K562 (cell line): ENCODE measurements at regions not wholly inside any gene's neighbourhood (a gene's known extent, or its start where the extent isn't known, plus 50 kb on each side); places are given as distances from the start of the nearest gene placed in this dataset.
"Not testable (repeated sequence)": the region's sequence is repeated elsewhere in the genome, so short reads cannot be mapped to it uniquely, and the experiment has no call there.

Experiments
- ARID1B ChIP-seq: fragments of 450-650 bp; IDR thresholded peaks from 2 replicates; pipeline ENCODE4 v1.6.1; 2016; ENCODE audit warnings: antibody characterized with exemption, mild to moderate bottlenecking, inconsistent platforms
- ATF7 ChIP-seq: fragments of 450-650 bp; IDR thresholded peaks from 2 replicates; pipeline ENCODE4 v1.7.1; 2014; ENCODE audit warnings: mild to moderate bottlenecking, moderate library complexity
- BHLHE40 ChIP-seq: IDR thresholded peaks from 2 replicates; pipeline ENCODE4 v1.6.1; 2011; ENCODE audit warnings: low read length, improper control_type of control experiment
- CBX3 ChIP-seq, 2 experiments: IDR thresholded peaks; 1 replicate in 1 of 2; 2 replicates in 1 of 2; pipeline ENCODE4 v1.6.1; 2012; ENCODE audit warnings: inconsistent platforms in 2 of 2, low read length in 2 of 2, borderline replicate concordance in 1 of 2, control low read depth in 1 of 2
- EHMT2 ChIP-seq: fragments of 450-650 bp; IDR thresholded peaks from 2 replicates; pipeline ENCODE4 v1.6.1; 2018; ENCODE audit warnings: antibody characterized with exemption
- GATA2 ChIP-seq: sonication (generic); formaldehyde crosslinking; IDR thresholded peaks from 2 replicates; pipeline ENCODE4 v1.4.0; 2020; ENCODE audit warnings: mild to moderate bottlenecking, missing genetic modification reagents
- KAT7 ChIP-seq: sonication (generic); formaldehyde crosslinking; IDR thresholded peaks from 2 replicates; pipeline ENCODE4 v1.8.0; 2022; ENCODE audit warnings: missing genetic modification reagents, mild to moderate bottlenecking, borderline replicate concordance
- MTA1 ChIP-seq: fragments of 450-650 bp; IDR thresholded peaks from 2 replicates; pipeline ENCODE4 v1.6.1; 2017; ENCODE audit warnings: borderline replicate concordance
- REST ChIP-seq, 2 experiments: fragments of 450-650 bp; formaldehyde crosslinking in 1 of 2; IDR thresholded peaks; 2 replicates each; pipeline versions ENCODE4 v1.4.0 to v1.6.1; 2014 to 2020; ENCODE audit warnings: mild to moderate bottlenecking in 2 of 2, borderline replicate concordance in 1 of 2, low read depth in 1 of 2
- SMAD4 ChIP-seq: fragments of 250-450 bp; sonication (Bioruptor Pico); conservative IDR thresholded peaks from 2 replicates; pipeline ENCODE4 v1.8.0; 2021; ENCODE audit warnings: inconsistent platforms, mild to moderate bottlenecking, moderate library complexity
- TRIM24 ChIP-seq, 2 experiments: fragments of 450-650 bp; IDR thresholded peaks; 2 replicates each; pipeline ENCODE4 v1.6.1; 2016
- ZBTB11 ChIP-seq, 3 experiments: fragments of 200-800 bp in 1 of 3; fragments of 250-450 bp in 1 of 3; fragments of 450-650 bp in 1 of 3; sonication (Bioruptor Pico) in 1 of 3; sonication (Bioruptor generic) in 1 of 3; formaldehyde crosslinking in 1 of 3; IDR thresholded peaks; 2 replicates each; pipeline versions ENCODE4 v1.6.1 to v1.8.0; 2016 to 2022; ENCODE audit warnings: mild to moderate bottlenecking in 2 of 3, missing genetic modification characterization in 2 of 3, missing compliant biosample characterization in 1 of 3, moderate library complexity in 1 of 3
- ZNF639 ChIP-seq, 2 experiments: fragments of 200-800 bp in 1 of 2; sonication (Bioruptor generic) in 1 of 2; sonication (generic) in 1 of 2; formaldehyde crosslinking in 1 of 2; IDR thresholded peaks in 1 of 2; conservative IDR thresholded peaks in 1 of 2; 2 replicates each; pipeline versions ENCODE4 v1.5.0 to v1.6.1; 2016 to 2020; ENCODE audit warnings: missing compliant biosample characterization in 1 of 2, missing genetic modification characterization in 1 of 2, missing genetic modification reagents in 1 of 2

GRCh38 chr9:38170763-38171537, 101.9 kb upstream of the SHB start (continued):
- TF ChIP-seq REST (IDR thresholded peaks at IDR 0.05; ENCODE audit: borderline replicate concordance) (peak; percentile 17; the same call in 1 of the 2 replicates), CBX3 (IDR thresholded peaks at IDR 0.05; ENCODE audit: borderline replicate concordance in 1 of 2, low read length in 2 of 2) (peak in 1 of 2 experiments; percentile 83; a peak in 2 of 3 replicates), ATF7 (peak; percentile 93), KAT7 (CRISPR knock-in tag) (0 out of 2 replicates have a peak, but pooled peaks have one; percentile 2), ZBTB11 (CRISPR knock-in tag; IDR thresholded peaks at IDR 0.05) (peak in 1 of 3 experiments; percentile 42; a peak in 1 of 6 replicates), GATA2 (peak; percentile 54; the same call in 1 of the 2 replicates), ARID1B (peak; percentile 93), BHLHE40 (peak; percentile 89), TRIM24 (IDR thresholded peaks at IDR 0.05) (peak; percentile 99 to 100), ZNF639 (CRISPR knock-in tag; conservative IDR thresholded peaks at IDR 0.05 in 1 of 2, IDR thresholded peaks at IDR 0.05 in 1 of 2) (peak in 1 of 2 experiments; percentile 64; a peak in 2 of 4 replicates), EHMT2 (peak; percentile 32; the same call in 1 of the 2 replicates), SMAD4 (0 out of 2 replicates have a peak, but pooled peaks have one; percentile 43), MTA1 (peak; percentile 85; the same call in 1 of the 2 replicates)
- not testable (repeated sequence) for TF ChIP-seq REST (CRISPR knock-in tag; IDR thresholded peaks at IDR 0.05; ENCODE audit: low read depth)
